ENCODE measurements at regions not wholly inside any gene's neighbourhood (a gene's known extent, or its start where the extent isn't known, plus 50 kb on each side); places are given as distances from the start of the nearest gene placed in this dataset. TPM values are rescaled to one million over a fixed set of nuclear protein-coding genes. Genes with fewer than 3 reads are reported as not detected.

- no peaks in the 10 kb centered on the region for H3K79me2 ChIP-seq (ENCODE audit: insufficient read depth)
- no peaks in the 10 kb centered on the region for H4K20me1 ChIP-seq (ENCODE audit: insufficient read depth)
- H3K9me2 ChIP-seq (ENCODE audit: insufficient read depth), result no peaks in the 10 kb centered on the region
- H3K36me3 ChIP-seq (ENCODE audit: low read depth), result no peaks in the 10 kb centered on the region
- H3K27me3 ChIP-seq (replicated peaks; ENCODE audit: insufficient read depth), result no peaks in the 10 kb centered on the region
- H3K4me3 ChIP-seq, result no peak overlapping the region
- H3K4me2 ChIP-seq (ENCODE audit: unreplicated experiment), result no peak overlapping the region
- no peaks in the 10 kb centered on the region for H3K9me3 ChIP-seq (ENCODE audit: low read depth)
- no peaks in the 10 kb centered on the region for H3F3A ChIP-seq (ENCODE audit: insufficient read depth)
- in situ Hi-C loops (cut with MboI), result no loop called here
- H3K27ac ChIP-seq, result no peak overlapping the region
- H3K4me1 ChIP-seq (ENCODE audit: insufficient read depth), result no peaks in the 10 kb centered on the region
- no peak for DNase-seq
- WGBS, 2 experiments (ENCODE audit: low coverage in 1 of 2, low lambda C conversion rate in 2 of 2, missing lambda C conversion rate in 2 of 2), result 31 to 32% methylated on average over 10 of the region's 10 CpGs
- TF ChIP-seq EZH2 (IDR thresholded peaks at IDR 0.05; ENCODE audit: insufficient read depth, poor library complexity, severe bottlenecking) (no peak), EZH2phosphoT487 (IDR thresholded peaks at IDR 0.05; ENCODE audit: insufficient read depth, low read depth) (no peak)
- H2AFZ ChIP-seq, result no peak overlapping the region
- no peak overlapping the region for H3K9ac ChIP-seq
Observed at GRCh38 chr22:10781571-10782403, 4746.2 kb upstream of the OR11H1 start.

Small RNA genes in the stretch of these regions (small RNA-seq; reads per million reads assigned to genes)
- not detected for gene RF00004 (ENCODE audit: low read depth, low replicate concordance)

All from GM23248 (cell line).